SU-DHL-6 (cell line): ENCODE measurements at regions not wholly inside any gene's neighbourhood (a gene's known extent, or its start where the extent isn't known, plus 50 kb on each side); places are given as distances from the start of the nearest gene placed in this dataset.

ENCODE experiments used
- EZH2phosphoT487 ChIP-seq: fragments of 200-600 bp; sonication (generic), shearing (Covaris generic); conservative IDR thresholded peaks from 2 replicates; pipeline ENCODE4 v1.6.1; 2018; ENCODE audit warnings: mild to moderate bottlenecking, antibody characterized with exemption, low read length, moderate library complexity, mixed read lengths
- TF ChIP-seq, protein P1 (sequence below): fragments of 200-600 bp; sonication (generic); IDR thresholded peaks from one replicate; pipeline ENCODE4 v1.5.1; 2017; ENCODE audit warnings: antibody characterized with exemption, mild to moderate bottlenecking, low read length, moderate library complexity; ENCODE audit not compliant: insufficient read depth, poor library complexity, severe bottlenecking

DNA sequence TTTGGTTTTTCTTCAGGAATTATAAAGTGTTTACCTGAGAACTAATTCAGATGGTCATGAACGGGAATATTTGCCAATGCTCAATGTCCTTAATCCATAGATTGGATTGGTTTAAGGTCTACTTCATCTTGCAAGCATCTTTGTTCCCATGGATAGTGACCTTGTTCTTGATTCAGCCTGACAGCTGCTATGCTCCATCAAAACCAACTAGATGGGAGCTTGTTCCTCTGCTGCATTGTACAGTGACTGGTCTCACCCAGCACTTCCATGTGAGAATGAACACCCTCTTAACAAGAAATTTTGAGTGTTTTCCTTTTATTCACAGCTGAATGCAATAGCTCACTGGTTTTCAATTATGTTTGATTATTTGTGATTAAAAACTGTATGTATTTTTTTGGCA lies 312.6 kb upstream of the ACTBL2 start:
- TF ChIP-seq, protein P1, sequence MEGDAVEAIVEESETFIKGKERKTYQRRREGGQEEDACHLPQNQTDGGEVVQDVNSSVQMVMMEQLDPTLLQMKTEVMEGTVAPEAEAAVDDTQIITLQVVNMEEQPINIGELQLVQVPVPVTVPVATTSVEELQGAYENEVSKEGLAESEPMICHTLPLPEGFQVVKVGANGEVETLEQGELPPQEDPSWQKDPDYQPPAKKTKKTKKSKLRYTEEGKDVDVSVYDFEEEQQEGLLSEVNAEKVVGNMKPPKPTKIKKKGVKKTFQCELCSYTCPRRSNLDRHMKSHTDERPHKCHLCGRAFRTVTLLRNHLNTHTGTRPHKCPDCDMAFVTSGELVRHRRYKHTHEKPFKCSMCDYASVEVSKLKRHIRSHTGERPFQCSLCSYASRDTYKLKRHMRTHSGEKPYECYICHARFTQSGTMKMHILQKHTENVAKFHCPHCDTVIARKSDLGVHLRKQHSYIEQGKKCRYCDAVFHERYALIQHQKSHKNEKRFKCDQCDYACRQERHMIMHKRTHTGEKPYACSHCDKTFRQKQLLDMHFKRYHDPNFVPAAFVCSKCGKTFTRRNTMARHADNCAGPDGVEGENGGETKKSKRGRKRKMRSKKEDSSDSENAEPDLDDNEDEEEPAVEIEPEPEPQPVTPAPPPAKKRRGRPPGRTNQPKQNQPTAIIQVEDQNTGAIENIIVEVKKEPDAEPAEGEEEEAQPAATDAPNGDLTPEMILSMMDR = no peak
- no peak for TF ChIP-seq EZH2phosphoT487
